DOHH2 (cell line): ENCODE measurements at regions not wholly inside any gene's neighbourhood (a gene's known extent, or its start where the extent isn't known, plus 50 kb on each side); places are given as distances from the start of the nearest gene placed in this dataset.

ENCODE experiments used
- H3F3A ChIP-seq: fragments of 200-600 bp; sonication (generic), shearing (Covaris generic); 2 replicates; pipeline ENCODE4 v1.6.0; 2016; ENCODE audit warnings: antibody characterized with exemption, mild to moderate bottlenecking; ENCODE audit not compliant: control insufficient read depth, insufficient read depth
- H3K27ac ChIP-seq: fragments of 200-600 bp; sonication (generic); 2 replicates; pipeline ENCODE4 v1.5.1; 2014; ENCODE audit warnings: low read depth, mild to moderate bottlenecking, low read length, moderate library complexity
- H3K27me3 ChIP-seq: fragments of 200-600 bp; sonication (generic); 2 replicates; pipeline ENCODE4 v1.6.1; 2014; ENCODE audit warnings: mild to moderate bottlenecking, low read length, mixed read lengths; ENCODE audit not compliant: control insufficient read depth
- H3K36me3 ChIP-seq: fragments of 200-600 bp; sonication (generic); 2 replicates; pipeline ENCODE4 v1.6.1; 2014; ENCODE audit warnings: mild to moderate bottlenecking, low read length, moderate library complexity, mixed read lengths; ENCODE audit not compliant: control insufficient read depth
- H3K4me1 ChIP-seq: fragments of 200-600 bp; sonication (generic); 2 replicates; pipeline ENCODE4 v1.6.1; 2014; ENCODE audit warnings: mild to moderate bottlenecking, low read length, mixed read lengths; ENCODE audit not compliant: control insufficient read depth
- H3K4me2 ChIP-seq: fragments of 200-600 bp; sonication (generic); 2 replicates; pipeline ENCODE4 v1.6.0; 2014; ENCODE audit warnings: mild to moderate bottlenecking, low read length, moderate library complexity
- H3K4me3 ChIP-seq: fragments of 200-600 bp; sonication (generic); 2 replicates; pipeline ENCODE4 v1.5.1; 2014; ENCODE audit warnings: mild to moderate bottlenecking, low read length, mixed read lengths
- H3K79me2 ChIP-seq: fragments of 200-600 bp; sonication (generic); 2 replicates; pipeline ENCODE4 v1.6.1; 2014; ENCODE audit warnings: mild to moderate bottlenecking, low read length, mixed read lengths; ENCODE audit not compliant: control insufficient read depth
- H3K9me2 ChIP-seq: fragments of 200-600 bp; sonication (generic); replicated peaks from 2 replicates; pipeline ENCODE4 v1.6.1; 2014; ENCODE audit warnings: mild to moderate bottlenecking, low read length, mixed read lengths; ENCODE audit not compliant: control insufficient read depth
- H3K9me3 ChIP-seq: fragments of 200-600 bp; sonication (generic); 2 replicates; pipeline ENCODE4 v1.6.1; 2014; ENCODE audit warnings: antibody characterized with exemption, low read length, mixed read lengths; ENCODE audit not compliant: control insufficient read depth, insufficient read depth
- H4K20me1 ChIP-seq: fragments of 200-600 bp; sonication (generic); 2 replicates; pipeline ENCODE4 v1.6.0; 2014; ENCODE audit warnings: low read depth, mild to moderate bottlenecking, antibody characterized with exemption, low read length, moderate library complexity; ENCODE audit not compliant: control insufficient read depth, insufficient read depth
- CTCF ChIP-seq: fragments of 200-600 bp; sonication (generic); IDR thresholded peaks from one replicate; pipeline ENCODE4 v1.5.1; 2014; ENCODE audit warnings: antibody characterized with exemption, mild to moderate bottlenecking, low read depth, low read length; ENCODE audit not compliant: poor library complexity, severe bottlenecking
- EZH2phosphoT487 ChIP-seq: fragments of 200-600 bp; sonication (generic); IDR thresholded peaks from 2 replicates; pipeline ENCODE4 v1.6.1; 2017; ENCODE audit warnings: borderline replicate concordance, mild to moderate bottlenecking, antibody characterized with exemption, low read length, moderate library complexity, mixed read lengths

GRCh38 chr7:121449329-121449728, 53.2 kb upstream of the FAM3C start:
- no peak overlapping the region for H3K4me3 ChIP-seq
- H3K36me3 ChIP-seq = no peaks in the 10 kb centered on the region
- H3K9me2 ChIP-seq = no peaks in the 10 kb centered on the region
- no peaks in the 10 kb centered on the region for H3K79me2 ChIP-seq
- no peak overlapping the region for H3K27ac ChIP-seq
- no peaks in the 10 kb centered on the region for H3F3A ChIP-seq
- TF ChIP-seq CTCF (no peak), EZH2phosphoT487 (no peak)
- H3K27me3 ChIP-seq = no peaks in the 10 kb centered on the region
- no peaks in the 10 kb centered on the region for H4K20me1 ChIP-seq
- H3K4me2 ChIP-seq = no peak overlapping the region
- peaks cover 8% of the 10 kb centered on the region for H3K4me1 ChIP-seq
- H3K9me3 ChIP-seq = no peaks in the 10 kb centered on the region

DNA sequence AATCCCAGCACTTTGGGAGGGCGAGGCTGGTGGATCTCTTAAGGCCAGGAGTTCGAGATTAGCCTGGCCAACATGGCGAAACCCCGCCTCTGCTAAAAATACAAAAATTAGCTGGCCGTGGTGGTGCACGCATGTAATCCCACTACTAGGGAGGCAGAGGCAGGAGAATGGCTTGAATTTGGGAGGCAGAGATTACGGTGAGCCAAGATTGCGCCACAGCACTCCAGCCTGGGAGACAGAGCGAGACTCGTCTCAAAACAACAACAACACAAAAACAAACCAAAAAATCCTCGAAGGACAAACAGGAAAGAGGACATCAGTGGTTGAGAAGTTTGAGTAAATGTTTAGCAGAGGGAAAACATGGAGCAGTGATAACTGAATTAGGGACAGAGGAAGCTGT, 52.3 kb upstream of the FAM3C start:
- Histone ChIP-seq H3K27me3 (no peaks in the 10 kb centered on the region), H3K4me3 (no peak overlapping the region), H3K4me1 (peaks cover 8% of the 10 kb centered on the region), H3K4me2 (no peak overlapping the region), H3K9me3 (no peaks in the 10 kb centered on the region), H3F3A (no peaks in the 10 kb centered on the region), H3K9me2 (no peaks in the 10 kb centered on the region), H4K20me1 (no peaks in the 10 kb centered on the region), H3K27ac (no peak overlapping the region), H3K79me2 (no peaks in the 10 kb centered on the region), H3K36me3 (no peaks in the 10 kb centered on the region)
- TF ChIP-seq EZH2phosphoT487 (no peak), CTCF (no peak)

DNA sequence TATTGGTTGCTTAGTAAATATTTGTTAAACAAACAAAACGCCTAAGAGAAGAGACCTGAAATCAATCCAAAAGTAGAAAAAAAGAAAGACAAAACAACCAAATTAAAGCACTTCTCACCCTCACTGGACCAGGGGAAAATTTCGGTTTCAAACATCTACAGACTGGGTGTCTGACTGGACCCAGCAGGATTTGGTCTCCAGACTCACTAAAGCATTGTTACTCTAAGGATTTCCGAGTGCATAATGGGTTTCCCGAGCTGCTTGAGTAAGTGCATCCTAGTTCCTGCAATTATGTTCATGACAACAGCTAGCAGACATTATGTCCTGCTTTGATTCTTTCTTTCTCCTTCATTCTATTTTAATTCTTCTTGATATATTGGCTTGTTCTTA, 51.8 kb upstream of the FAM3C start:
- Histone ChIP-seq H4K20me1 (no peaks in the 10 kb centered on the region), H3K9me2 (no peaks in the 10 kb centered on the region), H3K36me3 (no peaks in the 10 kb centered on the region), H3F3A (no peaks in the 10 kb centered on the region), H3K9me3 (no peaks in the 10 kb centered on the region), H3K4me1 (peaks cover 8% of the 10 kb centered on the region), H3K27me3 (no peaks in the 10 kb centered on the region), H3K4me3 (no peak overlapping the region), H3K4me2 (no peak overlapping the region), H3K79me2 (no peaks in the 10 kb centered on the region), H3K27ac (no peak overlapping the region)
- no peak for TF ChIP-seq CTCF

GRCh38 chr7:121447243-121447910, 51.3 kb upstream of the FAM3C start:
- H4K20me1 ChIP-seq = no peaks in the 10 kb centered on the region
- H3F3A ChIP-seq = no peaks in the 10 kb centered on the region
- H3K27me3 ChIP-seq = no peaks in the 10 kb centered on the region
- H3K4me3 ChIP-seq = no peak overlapping the region
- no peaks in the 10 kb centered on the region for H3K9me2 ChIP-seq
- H3K4me2 ChIP-seq = no peak overlapping the region
- no peaks in the 10 kb centered on the region for H3K79me2 ChIP-seq
- TF ChIP-seq CTCF (no peak), EZH2phosphoT487 (no peak)
- no peak overlapping the region for H3K27ac ChIP-seq
- no peaks in the 10 kb centered on the region for H3K36me3 ChIP-seq
- H3K4me1 ChIP-seq = peaks cover 8% of the 10 kb centered on the region
- H3K9me3 ChIP-seq = no peaks in the 10 kb centered on the region
